MCF 10A (cell line): ENCODE measurements at regions not wholly inside any gene's neighbourhood (a gene's known extent, or its start where the extent isn't known, plus 50 kb on each side); places are given as distances from the start of the nearest gene placed in this dataset.
"Not testable (repeated sequence)": the region's sequence is repeated elsewhere in the genome, so short reads cannot be mapped to it uniquely, and the experiment has no call there.

Experiments used
- BruUV-seq: library from RNA; stranded (reverse); fragments of 400-500 nt; replicated peaks from 2 replicates; lab custom pipeline; 2021; lab: Mats Ljungman, UMichigan
- CTCF ChIA-PET: fragments of 300-600 bp; sonication (Branson Sonifier 250); formaldehyde crosslinking; extraction: SDS; loops from one replicate; lab custom pipeline; 2021; ENCODE audit warnings: antibody characterized with exemption, inconsistent platforms; lab: Yijun Ruan, JAX
- POLR2A ChIA-PET: fragments of 300-600, 350-650 bp; sonication (Branson Sonifier 250); formaldehyde crosslinking; extraction: SDS; loops from one replicate; lab custom pipeline; 2020; ENCODE audit warnings: antibody characterized with exemption, inconsistent platforms; lab: Yijun Ruan, JAX
- DNase-seq: peaks from one replicate; pipeline ENCODE4 v3.0.0-alpha.2; 2018; ENCODE audit not compliant: unreplicated experiment
- H3K27ac Mint-ChIP-seq: one replicate; pipeline ENCODE4 v1.8.0; 2022; ENCODE audit warnings: mild to moderate bottlenecking, low read depth, mixed read lengths; ENCODE audit not compliant: unreplicated experiment
- H3K27me3 Mint-ChIP-seq: one replicate; pipeline ENCODE4 v1.8.0; 2022; ENCODE audit warnings: mixed read lengths; ENCODE audit not compliant: insufficient read depth, unreplicated experiment
- H3K36me3 Mint-ChIP-seq: one replicate; pipeline ENCODE4 v1.8.0; 2022; ENCODE audit warnings: mild to moderate bottlenecking, moderate library complexity, mixed read lengths; ENCODE audit not compliant: insufficient read depth, unreplicated experiment
- H3K4me1 Mint-ChIP-seq: one replicate; pipeline ENCODE4 v1.8.0; 2022; ENCODE audit warnings: mixed read lengths; ENCODE audit not compliant: insufficient read depth, unreplicated experiment
- H3K4me3 Mint-ChIP-seq: one replicate; pipeline ENCODE4 v1.8.0; 2022; ENCODE audit warnings: mild to moderate bottlenecking, moderate library complexity, mixed read lengths; ENCODE audit not compliant: unreplicated experiment
- H3K9me3 Mint-ChIP-seq: one replicate; pipeline ENCODE4 v1.8.0; 2022; ENCODE audit warnings: mixed read lengths; ENCODE audit not compliant: unreplicated experiment
- CTCF ChIP-seq: fragments of 200-600 bp; IDR thresholded peaks from one replicate; pipeline ENCODE4 v1.8.0; 2022; ENCODE audit warnings: antibody characterized with exemption, mild to moderate bottlenecking; ENCODE audit not compliant: unreplicated experiment
- intact Hi-C: fragments of 100-400 bp; cut with micrococcal nuclease; formaldehyde crosslinking; loops from 2 replicates; pipeline ENCODE4 v1.14.1; 2022

GRCh38 chr10:114872519-114873087 lies 51.0 kb downstream of the FHIP2A start:
- H3K27ac Mint-ChIP-seq = no peak overlapping the region
- peaks cover 35% of the 10 kb centered on the region for H3K4me1 Mint-ChIP-seq
- no peaks in the 10 kb centered on the region for H3K27me3 Mint-ChIP-seq
- no peak for TF ChIP-seq CTCF
- no peak for DNase-seq
- H3K36me3 Mint-ChIP-seq = peaks cover 1% of the 10 kb centered on the region
- no peaks in the 10 kb centered on the region for H3K9me3 Mint-ChIP-seq
- no peak overlapping the region for H3K4me3 Mint-ChIP-seq
- BruUV-seq = no TSS peak
- ChIA-PET CTCF (interaction anchor here (0.5 to 5.7 kb wide), 8 partner anchors 8 to 301 kb away, joined by 3 to 42 read pairs (median 3); partner anchors contain the start of gene FHIP2A), POLR2A (interaction anchor here (0.6 kb wide), 1 partner anchor 13 kb away, joined by 3 read pairs; no protein-coding TSS in a partner anchor)
- intact Hi-C loops = no loop called here

DNA sequence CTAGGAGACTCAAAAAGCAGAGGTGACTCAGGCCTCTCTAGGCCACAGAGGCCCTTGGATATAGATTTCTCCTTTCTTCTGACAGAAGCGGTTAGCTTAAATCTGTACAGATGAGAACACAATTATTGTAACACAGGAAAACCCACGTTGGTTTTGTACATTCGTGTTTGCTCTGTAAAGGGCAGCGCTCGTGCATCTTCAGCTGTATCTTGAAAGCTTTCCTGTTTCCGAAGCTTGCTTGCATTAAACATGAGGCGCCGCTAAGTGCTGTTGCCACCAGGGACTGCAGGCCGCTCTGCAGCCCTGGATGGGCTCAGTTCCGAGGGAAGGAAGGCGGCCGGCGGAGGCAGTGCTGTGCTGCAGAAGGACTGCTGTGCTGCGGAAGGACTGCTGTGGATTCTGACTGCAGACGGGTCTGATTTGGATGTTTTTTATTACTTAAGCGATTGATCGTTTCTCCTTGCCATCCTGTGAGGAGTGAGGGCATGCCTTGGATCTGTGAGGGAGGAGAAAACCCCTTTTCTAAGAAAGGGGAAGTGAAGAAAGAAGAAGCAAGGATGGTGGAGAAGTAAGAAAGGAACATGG lies 53.3 kb downstream of the FHIP2A start:
- no TSS peak for BruUV-seq
- Mint-ChIP-seq H3K27me3 (no peaks in the 10 kb centered on the region), H3K36me3 (no peaks in the 10 kb centered on the region), H3K4me1 (peaks cover 20% of the 10 kb centered on the region), H3K27ac (peak overlapping the region; percentile 22), H3K4me3 (no peak overlapping the region), H3K9me3 (no peaks in the 10 kb centered on the region)
- TF ChIP-seq CTCF = no peak
- ChIA-PET POLR2A (interaction anchor here (0.5 kb wide), 1 partner anchor 16 kb away, joined by 3 read pairs; no protein-coding TSS in a partner anchor), CTCF (interaction anchor here (1.1 to 2.4 kb wide), 3 partner anchors 10 to 403 kb away, joined by 3 to 7 read pairs (median 3); no protein-coding TSS in a partner anchor)
- intact Hi-C loops = loop anchor here (5.0 kb wide), 1 partner anchor 53 kb away; the partner anchor contains the start of gene FHIP2A
- no peak for DNase-seq

DNA sequence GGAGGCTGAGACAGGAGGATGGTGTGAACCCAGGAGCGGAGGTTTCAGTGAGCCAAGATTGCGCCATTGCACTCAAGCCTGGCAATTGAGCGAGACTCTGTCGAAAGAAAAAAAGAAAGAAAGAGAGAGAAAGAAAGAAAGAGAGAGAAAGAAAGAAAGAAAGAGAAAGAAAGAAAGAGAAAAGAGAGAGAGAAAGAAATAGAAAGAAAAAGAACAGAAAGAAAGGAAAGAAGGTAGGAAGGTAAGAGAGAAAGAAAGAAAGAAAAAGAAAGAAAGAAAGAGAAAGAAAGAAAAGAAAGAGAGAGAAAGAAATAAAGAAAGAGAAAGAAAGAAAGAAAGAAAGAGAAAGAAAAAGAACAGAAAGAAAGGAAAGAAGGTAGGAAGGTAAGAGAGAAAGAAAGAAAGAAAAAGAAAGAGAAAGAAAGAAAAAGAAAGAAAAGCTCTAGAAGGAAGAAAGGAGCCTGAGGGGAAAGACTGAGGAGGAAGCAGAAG lies 54.1 kb downstream of the FHIP2A start:
- ChIA-PET CTCF (interaction anchor here (1.0 to 6.1 kb wide), 4 partner anchors 48 to 322 kb away, joined by 3 to 74 read pairs (median 13); no protein-coding TSS in a partner anchor), POLR2A (interaction anchor here (1.6 kb wide), 1 partner anchor 254 kb away, joined by 7 read pairs; no protein-coding TSS in a partner anchor)
- not testable (repeated sequence) for H3K27me3 Mint-ChIP-seq, BruUV-seq, DNase-seq, H3K36me3 Mint-ChIP-seq, H3K9me3 Mint-ChIP-seq, H3K4me3 Mint-ChIP-seq
- Mint-ChIP-seq H3K27ac (peak overlapping the region; percentile 22), H3K4me1 (peaks cover 18% of the 10 kb centered on the region)
- intact Hi-C loops = loop anchor here (2.0 to 5.0 kb wide), 2 partner anchors 53 to 63 kb away; partner anchors contain the start of genes FHIP2A and TRUB1

DNA sequence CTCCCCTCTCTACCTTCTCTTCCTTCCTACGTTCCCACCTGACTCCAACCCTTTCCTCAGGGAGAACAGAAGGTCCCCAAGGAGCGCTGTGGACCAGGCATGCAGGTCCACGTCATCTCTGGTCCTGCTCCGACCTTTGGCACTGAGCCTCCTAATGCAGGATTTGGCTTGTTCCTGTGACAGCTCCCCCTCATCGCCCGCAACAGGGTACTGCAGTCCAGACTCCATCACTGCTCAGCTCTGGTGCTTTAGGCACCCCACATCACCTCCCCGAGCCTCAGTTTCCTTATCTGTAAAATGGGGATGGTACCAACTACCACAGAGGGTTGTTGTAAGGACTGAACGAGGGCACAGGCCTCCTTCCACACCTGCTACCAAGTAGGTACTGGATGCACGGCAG lies 54.6 kb downstream of the FHIP2A start:
- BruUV-seq = no TSS peak
- Mint-ChIP-seq H3K4me3 (no peak overlapping the region), H3K4me1 (peaks cover 18% of the 10 kb centered on the region), H3K36me3 (no peaks in the 10 kb centered on the region), H3K27ac (peak overlapping the region; percentile 89), H3K9me3 (no peaks in the 10 kb centered on the region), H3K27me3 (no peaks in the 10 kb centered on the region)
- POLR2A ChIA-PET = interaction anchor here (1.1 to 1.8 kb wide), 6 partner anchors 8 to 253 kb away, joined by 3 to 8 read pairs (median 5); no protein-coding TSS in a partner anchor
- CTCF ChIA-PET = interaction anchor here (0.8 to 6.1 kb wide), 25 partner anchors 8 to 323 kb away, joined by 3 to 74 read pairs (median 6); partner anchors contain the start of gene TRUB1
- intact Hi-C loops = loop anchor here (2.0 to 5.0 kb wide), 2 partner anchors 54 to 63 kb away; partner anchors contain the start of genes FHIP2A and TRUB1
- no peak for TF ChIP-seq CTCF
- peak; percentile 9 for DNase-seq
